GM18951 (cell line): ENCODE measurements at regions not wholly inside any gene's neighbourhood (a gene's known extent, or its start where the extent isn't known, plus 50 kb on each side); places are given as distances from the start of the nearest gene placed in this dataset.

Source experiments
- POLR2A ChIP-seq: IDR thresholded peaks from 4 replicates; pipeline ENCODE4 v1.6.1; 2011; ENCODE audit warnings: mild to moderate bottlenecking; ENCODE audit not compliant: insufficient read length, insufficient read depth; ENCODE audit errors: extremely low read depth
- in situ Hi-C: fragments of 300-500 bp; cut with MboI; formaldehyde crosslinking; loops from one replicate; pipeline ENCODE4 v1.12.0; 2022; ENCODE audit warnings: low sequenced_read_pairs, mixed read lengths, inconsistent platforms; ENCODE audit not compliant: unreplicated experiment

DNA sequence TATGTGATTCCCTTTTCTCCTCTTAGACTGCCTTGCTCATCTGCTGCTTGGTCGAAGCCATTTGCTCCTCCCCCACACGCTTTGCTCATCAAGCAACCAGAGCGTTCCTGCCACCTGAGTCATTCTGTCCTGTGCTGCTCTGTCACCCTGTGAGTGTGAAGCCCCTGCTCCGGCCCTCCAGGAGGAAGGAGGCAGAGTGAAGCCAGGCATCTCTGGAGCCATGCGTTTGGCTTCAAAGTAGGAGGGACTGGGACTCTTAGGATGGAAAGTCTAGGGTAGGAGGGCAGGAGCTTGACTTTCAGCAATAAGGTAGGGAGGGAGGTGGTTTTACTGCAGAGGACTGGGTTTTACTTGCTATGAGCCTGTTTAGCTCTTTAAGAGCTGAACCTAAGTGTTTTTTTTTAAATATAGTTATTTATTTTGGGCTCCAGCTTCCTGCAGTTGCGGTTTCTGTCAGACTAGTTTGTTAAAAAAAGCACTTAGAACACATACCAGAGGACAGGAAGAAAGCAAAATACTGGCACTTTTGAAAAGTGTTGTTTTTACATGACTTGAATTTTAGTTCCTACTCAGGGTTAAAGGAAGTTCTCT lies 63.6 kb downstream of the SPINK2 start:
- in situ Hi-C loops = no loop called here
- TF ChIP-seq POLR2A = peak; percentile 22

DNA sequence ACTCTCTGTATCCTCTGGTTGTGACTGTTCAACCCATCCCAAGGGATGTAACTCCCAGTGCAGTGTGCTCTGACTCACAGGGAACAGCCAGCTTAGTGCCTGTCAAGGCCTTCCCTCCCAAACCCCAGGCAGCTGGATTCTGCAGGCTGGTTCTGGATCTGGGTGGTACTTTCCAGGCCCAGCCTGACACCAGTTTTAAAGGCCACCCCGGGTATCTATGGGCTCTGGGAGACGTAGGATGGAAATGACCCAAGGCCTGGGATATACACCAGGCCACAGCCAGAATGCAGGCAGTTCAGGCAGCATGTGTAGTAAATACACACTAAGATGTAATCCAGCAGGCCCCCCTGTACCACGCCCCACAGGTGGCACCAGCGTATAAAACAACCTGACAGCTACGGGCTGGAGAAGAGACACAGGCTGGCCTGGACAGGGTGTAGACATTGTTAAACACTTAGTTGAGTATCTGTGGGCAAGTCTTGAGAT lies 64.2 kb downstream of the SPINK2 start:
- in situ Hi-C loops = no loop called here
- TF ChIP-seq POLR2A = no peak

DNA sequence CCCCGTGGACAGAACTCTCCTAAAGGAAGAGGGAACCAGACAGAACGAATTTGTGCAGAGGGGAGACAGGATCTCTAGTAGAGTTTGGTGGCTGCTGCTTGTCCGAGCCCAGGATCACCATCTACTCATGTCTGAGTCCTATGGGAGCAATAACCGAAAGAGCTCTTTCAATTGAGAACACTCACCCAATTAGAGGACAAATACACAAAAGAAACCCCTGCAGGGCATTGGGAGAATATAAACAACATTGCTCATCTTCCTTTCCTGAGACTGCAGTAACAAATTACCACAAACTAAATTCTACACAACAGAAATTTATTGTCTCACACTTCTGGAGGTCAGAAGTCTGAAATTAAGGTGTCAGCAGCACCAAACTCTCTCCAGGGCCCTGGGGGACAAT lies 65.6 kb downstream of the SPINK2 start:
- in situ Hi-C loops = no loop called here
- TF ChIP-seq POLR2A = no peak

DNA sequence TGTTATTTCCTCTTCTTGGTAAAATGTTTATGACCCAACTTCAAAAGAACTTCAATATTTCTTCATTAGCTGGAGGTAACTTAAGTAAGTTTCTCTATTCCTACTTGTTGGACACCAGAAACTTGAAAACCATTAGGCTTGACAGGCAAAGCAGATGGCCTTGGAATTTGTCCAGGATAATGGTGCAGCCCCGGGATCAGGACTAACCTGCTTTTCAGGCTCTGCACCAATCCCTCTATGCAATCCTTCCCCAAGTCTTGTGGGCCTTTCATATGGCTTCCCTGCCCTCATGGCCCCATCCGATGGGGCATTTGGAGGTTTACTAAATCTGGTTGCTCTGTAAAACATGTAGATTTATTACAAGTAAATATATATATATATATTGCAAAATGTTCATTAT lies 68.5 kb downstream of the SPINK2 start:
- TF ChIP-seq POLR2A = no peak
- in situ Hi-C loops = no loop called here

DNA sequence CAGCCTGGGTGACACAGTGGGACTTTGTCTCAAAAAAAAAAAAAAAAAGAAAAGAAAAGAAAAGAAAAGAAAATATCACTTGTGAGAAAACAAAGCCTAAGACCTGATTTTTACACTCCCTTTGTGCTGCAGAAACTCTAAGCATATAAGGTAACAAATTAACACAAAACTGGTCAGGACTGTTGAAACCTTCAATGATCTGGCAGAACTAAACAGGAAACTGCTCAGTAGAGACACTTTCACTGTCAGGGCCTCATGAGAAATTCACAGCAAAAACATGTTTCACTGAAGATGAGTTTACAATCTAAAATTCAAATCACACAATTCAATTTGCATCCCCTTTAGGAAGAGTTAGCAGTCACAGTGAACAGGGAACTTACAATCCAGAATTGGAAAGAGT lies 69.1 kb upstream of the HOPX start:
- TF ChIP-seq POLR2A = no peak
- in situ Hi-C loops = no loop called here

DNA sequence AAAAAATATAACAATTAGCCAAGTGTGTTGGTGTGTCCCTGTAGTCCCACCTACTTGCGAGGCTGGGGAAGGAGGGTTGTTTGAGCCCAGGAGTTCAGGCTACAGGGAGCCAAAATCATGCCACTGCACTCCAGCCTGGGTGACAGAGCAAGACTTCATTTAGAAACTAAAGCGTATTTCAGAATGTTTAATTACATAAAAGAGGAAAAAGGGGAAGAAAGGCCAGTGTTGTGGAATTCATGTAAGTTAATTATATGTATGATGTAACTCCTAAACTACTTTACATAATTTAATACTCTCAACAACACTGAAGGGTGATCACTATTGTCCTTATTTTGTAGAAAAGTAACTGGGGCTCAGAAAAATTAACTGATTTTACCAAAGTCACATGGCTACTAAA lies 67.2 kb upstream of the HOPX start:
- TF ChIP-seq POLR2A = no peak
- in situ Hi-C loops = no loop called here

DNA sequence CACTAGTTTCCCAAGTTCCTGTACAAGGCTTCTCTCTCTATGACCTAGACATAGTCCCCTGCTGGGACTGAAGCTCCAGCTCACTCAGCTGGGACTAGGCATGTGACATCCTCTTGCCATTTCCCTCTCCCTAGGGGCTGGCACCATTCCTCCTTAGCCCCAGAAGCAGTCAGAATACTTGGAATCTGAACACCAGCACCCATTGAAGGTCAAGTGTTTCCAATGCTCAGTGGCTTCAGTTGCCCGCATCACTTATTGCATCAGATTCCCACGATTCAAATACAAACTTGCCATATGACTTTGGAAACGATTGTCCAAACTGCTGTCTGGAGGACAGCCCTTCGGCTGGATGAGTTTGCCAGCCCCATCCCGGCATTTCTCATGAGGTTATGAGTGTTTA lies 65.5 kb upstream of the HOPX start:
- in situ Hi-C loops = no loop called here
- TF ChIP-seq POLR2A = no peak

DNA sequence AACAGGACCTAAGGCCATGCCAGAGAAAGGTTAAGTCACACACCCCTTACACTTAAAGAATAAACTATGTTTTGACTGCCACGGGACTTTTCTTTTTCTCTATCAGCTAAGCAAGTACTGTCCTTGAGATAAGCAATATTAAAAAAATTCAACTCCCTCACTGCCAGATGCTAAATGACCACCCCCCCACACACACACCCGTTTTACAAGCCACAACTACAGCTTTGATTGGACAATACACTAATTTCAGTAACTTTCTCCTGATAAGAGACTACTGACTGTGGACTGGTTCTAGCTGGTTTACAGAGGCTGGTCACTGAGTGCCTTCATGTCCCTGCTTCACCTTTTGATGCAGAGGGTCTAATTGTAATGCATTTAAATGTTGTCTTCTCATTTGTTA lies 63.9 kb upstream of the HOPX start:
- in situ Hi-C loops = no loop called here

DNA sequence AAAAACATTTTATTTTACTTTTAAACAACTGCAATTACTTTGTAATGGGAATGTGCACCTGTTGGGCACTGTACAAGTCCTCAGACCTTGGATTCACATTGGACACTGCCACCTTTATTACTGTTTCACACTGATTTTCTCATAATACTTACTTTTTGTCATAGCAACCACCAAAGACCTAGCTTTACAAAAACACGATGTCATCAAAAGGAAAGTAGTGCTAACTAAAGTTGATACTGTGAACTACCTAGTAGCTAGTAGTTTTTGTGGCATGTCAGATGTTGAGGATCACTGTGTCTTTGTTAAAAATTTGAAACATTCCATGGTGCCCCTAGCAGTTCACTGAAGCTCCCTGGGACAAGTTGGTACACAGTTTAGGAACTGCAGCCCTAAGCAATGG lies 62.9 kb upstream of the HOPX start:
- in situ Hi-C loops = no loop called here
- TF ChIP-seq POLR2A = no peak

More for the DNA sequence above, 63.9 kb upstream of the HOPX start:
- no peak for TF ChIP-seq POLR2A

DNA sequence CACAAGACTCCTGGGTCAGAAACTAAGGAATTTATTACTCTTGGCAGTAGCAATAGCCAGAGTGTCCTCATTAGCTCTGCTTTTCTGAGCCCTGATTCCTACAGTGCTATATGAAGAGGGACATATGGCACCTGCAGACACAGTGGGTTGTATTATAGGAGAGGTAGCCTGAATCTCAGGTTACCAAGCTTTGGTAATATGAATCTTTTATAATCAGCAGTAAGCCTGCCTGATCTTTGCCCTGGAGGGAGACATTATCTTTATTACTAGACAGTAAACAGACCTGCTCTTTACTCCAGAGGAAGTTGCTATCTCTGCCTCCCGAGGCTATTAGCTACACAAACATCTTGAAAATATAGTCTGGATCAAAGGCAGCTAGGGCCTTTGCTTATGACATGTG lies 62.5 kb upstream of the HOPX start:
- in situ Hi-C loops = no loop called here
- TF ChIP-seq POLR2A = no peak

DNA sequence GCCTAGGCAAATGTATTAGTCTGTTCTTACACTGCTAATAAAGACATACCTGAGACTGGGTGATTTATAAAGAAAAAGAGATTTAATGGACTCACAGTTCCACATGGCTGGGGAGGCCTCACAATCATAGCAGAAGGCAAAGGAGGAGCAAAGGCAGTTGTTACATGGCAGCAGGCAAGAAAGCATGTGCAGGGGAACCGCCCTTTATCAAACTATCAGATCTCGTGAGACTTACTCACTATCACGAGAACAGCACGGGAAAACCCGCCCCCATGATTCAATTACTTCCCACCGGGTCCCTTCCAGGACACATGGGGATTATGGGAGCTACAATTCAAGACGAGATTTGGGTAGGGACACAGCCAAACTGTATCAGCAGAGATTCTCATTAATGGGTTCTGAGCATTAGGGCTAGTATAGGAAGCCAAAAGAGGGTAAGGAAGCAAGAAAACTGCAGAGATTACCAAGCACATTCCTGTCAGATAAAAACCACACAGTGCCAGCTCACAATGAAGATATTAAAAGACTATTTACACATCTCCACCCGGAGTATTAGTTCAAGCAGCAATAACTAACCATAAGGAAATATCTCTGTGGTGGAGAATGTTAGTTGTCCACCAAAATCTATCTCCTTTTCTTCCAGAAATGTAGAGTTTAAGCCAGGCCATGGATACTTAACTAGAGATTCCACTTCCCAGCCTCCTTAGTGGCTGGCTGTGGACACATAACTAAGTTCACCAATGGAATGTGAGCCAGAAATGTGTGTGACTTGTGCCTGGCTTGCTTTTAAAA lies 61.2 kb upstream of the HOPX start:
- in situ Hi-C loops = no loop called here
- no peak for TF ChIP-seq POLR2A

DNA sequence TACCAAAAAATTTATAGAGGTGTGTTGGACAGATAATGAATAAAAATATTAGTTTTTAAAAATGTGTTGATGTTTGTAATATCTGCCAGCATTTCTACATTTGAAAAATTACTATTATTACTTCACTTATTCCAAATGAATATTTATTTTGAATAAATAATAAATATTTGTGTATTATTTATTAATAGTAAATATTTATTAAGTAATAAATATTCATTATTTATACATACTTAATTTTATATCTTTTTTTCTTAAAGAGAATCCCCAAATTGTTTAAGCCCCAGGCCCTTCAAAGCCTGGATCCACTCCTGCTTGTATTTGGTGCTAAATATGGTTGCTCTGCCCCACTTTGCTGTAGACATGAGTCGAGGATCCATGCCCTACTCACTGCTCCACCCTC lies 60.5 kb upstream of the HOPX start:
- in situ Hi-C loops = no loop called here
- TF ChIP-seq POLR2A = no peak

DNA sequence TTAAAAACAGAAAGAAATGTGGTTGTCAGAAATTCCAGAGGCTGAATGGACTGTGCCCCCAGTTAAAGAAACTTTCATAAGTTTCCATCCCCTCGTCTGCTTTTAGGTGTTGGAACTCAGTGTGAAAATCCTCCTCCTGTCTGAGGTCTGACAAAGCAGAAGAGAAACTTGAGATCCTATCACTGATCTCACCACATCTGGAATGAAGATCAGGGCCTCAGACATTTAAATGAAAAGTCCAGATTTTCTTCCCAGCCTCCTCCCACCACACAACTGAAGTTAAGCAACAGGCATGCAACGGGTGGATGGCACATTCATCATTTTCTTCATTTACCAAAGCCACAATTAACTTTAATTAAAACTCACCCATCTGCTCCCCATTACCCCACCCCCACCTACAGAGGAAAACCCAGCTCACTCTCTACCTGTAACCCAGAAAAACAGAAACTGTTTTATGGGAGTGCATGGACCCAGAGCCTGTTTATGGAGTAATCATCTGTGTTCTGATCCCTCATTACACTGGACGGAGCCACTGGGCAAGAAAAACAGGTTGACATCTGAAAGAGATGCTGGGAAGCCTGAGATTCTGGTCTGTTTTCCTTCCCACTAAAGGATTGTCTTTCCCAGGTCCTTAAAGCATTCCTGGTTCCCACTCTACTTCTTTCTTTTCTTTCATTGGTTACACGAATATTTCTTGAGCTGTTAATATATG lies 58.1 kb upstream of the HOPX start:
- in situ Hi-C loops = no loop called here
- no peak for TF ChIP-seq POLR2A

DNA sequence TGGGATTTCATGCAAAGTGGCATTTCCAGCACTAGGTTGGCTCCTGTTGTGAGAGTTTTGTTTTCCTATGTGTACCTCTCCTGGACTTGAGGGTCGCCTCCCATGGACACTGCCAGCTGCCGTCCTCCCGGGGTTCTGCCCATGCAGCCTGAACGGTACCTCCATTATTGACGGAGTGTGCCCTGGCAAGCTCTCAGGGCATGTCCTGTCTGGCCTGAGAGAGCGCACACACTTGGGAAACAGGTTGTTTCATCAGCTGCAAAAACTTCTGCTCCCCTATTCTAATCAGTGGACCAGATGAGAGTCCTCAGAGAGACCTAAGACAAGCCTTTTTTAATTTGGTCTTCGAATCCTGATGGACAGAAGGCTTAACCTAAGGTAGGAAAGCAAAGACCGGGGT lies 56.6 kb upstream of the HOPX start:
- in situ Hi-C loops = no loop called here
- no peak for TF ChIP-seq POLR2A
